Stimulated activated CD8-positive, alpha-beta memory T cell treated with anti-CD3 and anti-CD28 coated beads, Interleukin-12 subunit alpha, Interleukin-12 subunit beta, amount 100 ng/mL, for 1 hour (primary cell): ENCODE measurements at regions not wholly inside any gene's neighbourhood (a gene's known extent, or its start where the extent isn't known, plus 50 kb on each side); places are given as distances from the start of the nearest gene placed in this dataset.
A peak's percentile ranks its signal among the peaks of the same experiment; 100 is the strongest.

ENCODE experiments used
- DNase-seq: peaks from one replicate; pipeline ENCODE4 v3.0.0-alpha.2; 2020; ENCODE audit warnings: low read depth

- DNase-seq, result no peak
These were observed 56.8 kb downstream of the IFNG start for GRCh38 chr12:68102731-68103130.

GRCh38 chr12:68102163-68102562 is 57.4 kb downstream of the IFNG start:
- DNase-seq, result no peak

GRCh38 chr12:68100241-68100640 is 59.3 kb downstream of the IFNG start:
- no peak for DNase-seq

GRCh38 chr12:68098939-68099338 is 60.6 kb downstream of the IFNG start:
- no peak for DNase-seq

- DNase-seq, result no peak
These were observed 62.2 kb downstream of the IFNG start for GRCh38 chr12:68097386-68097785.

GRCh38 chr12:68094645-68095395 is 64.7 kb downstream of the IFNG start:
- DNase-seq, result no peak

- no peak for DNase-seq
These were observed 65.3 kb downstream of the IFNG start for GRCh38 chr12:68094195-68094594.

- DNase-seq, result no peak
These were observed 66.6 kb downstream of the IFNG start for GRCh38 chr12:68092976-68093375.

GRCh38 chr12:68089101-68089500 is 70.4 kb downstream of the IFNG start:
- DNase-seq, result no peak

- no peak for DNase-seq
These were observed 73.4 kb downstream of the IFNG start for GRCh38 chr12:68086019-68086603.

- DNase-seq, result no peak
These were observed 78.0 kb downstream of the IFNG start for GRCh38 chr12:68081561-68081960.

GRCh38 chr12:68080577-68080976 is 79.0 kb downstream of the IFNG start:
- peak; percentile 1 for DNase-seq

- DNase-seq, result no peak
These were observed 80.8 kb downstream of the IFNG start for GRCh38 chr12:68078737-68079136.

GRCh38 chr12:68075416-68075815 is 84.1 kb downstream of the IFNG start:
- DNase-seq, result no peak

- DNase-seq, result no peak
These were observed 85.1 kb downstream of the IFNG start for GRCh38 chr12:68074306-68075027.

- DNase-seq, result no peak
These were observed 81.7 kb downstream of the IFNG-AS1 start for GRCh38 chr12:68070957-68071356.
